ENCODE measurements at regions not wholly inside any gene's neighbourhood (a gene's known extent, or its start where the extent isn't known, plus 50 kb on each side); places are given as distances from the start of the nearest gene placed in this dataset.

DNA sequence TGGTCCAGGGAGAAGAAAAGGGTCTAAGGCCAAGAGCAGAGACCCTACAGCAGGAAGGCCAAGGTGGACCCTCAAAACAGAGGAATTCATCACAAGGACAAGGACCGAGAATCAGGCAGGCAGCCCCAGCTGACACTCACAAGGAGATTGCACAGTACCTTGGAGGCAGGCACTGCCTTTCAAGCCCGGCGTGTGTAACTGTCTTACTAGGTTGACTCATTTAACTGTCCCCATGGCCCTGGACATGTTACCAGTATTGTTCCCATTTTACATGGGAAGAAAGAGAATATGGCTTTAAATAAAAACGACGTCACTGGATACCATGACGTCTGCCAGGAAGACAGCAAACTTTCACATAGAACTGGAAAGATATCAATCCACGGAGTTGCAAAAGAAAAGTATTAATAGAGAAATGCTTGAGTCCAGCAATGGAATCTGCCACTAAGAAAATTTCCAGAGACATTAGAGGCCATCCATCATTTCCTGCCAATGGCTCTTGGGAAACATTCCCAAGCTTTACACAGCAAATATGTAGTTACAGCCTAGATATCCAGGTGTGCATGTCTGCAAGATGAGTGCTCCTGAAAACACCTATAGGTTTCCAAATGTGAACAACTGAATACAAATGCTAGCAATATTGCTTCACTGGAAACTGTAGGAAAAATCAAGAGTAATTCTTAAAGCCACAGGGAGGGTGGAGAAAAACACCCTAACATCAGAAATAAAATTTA lies 111.5 kb upstream of the RPS6KA2 start:
- no peak overlapping the region for H3K4me3 Mint-ChIP-seq
- Histone ChIP-seq H4K20me1 (ENCODE audit: insufficient read depth, low read length) (no peaks in the 10 kb centered on the region), H3K9ac (ENCODE audit: insufficient read depth, low read length, poor library complexity, severe bottlenecking) (no peak overlapping the region), H3K36me3 (replicated peaks in 1 of 2; ENCODE audit: control insufficient read depth in 1 of 2, insufficient read depth in 2 of 2, low read length in 2 of 2) (no peaks in the 10 kb centered on the region), H3K79me2 (ENCODE audit: insufficient read depth, low read length) (no peaks in the 10 kb centered on the region), H2AFZ (ENCODE audit: insufficient read depth, low read depth, low read length, poor library complexity, severe bottlenecking) (no peak overlapping the region), H3K27me3 (ENCODE audit: control insufficient read depth in 2 of 2, insufficient read depth in 2 of 2, low read length in 2 of 2) (no peaks in the 10 kb centered on the region), H3K9me3 (replicated peaks in 1 of 2; ENCODE audit: control insufficient read depth in 1 of 2, insufficient read depth in 1 of 2, low read length in 2 of 2) (no peaks in the 10 kb centered on the region), H3K4me2 (replicated peaks; ENCODE audit: extremely low read depth, low read length, poor library complexity, severe bottlenecking) (no peak overlapping the region), H3K4me1 (ENCODE audit: control insufficient read depth in 1 of 2, insufficient read depth in 2 of 2, low read length in 2 of 2) (no peaks in the 10 kb centered on the region), H3K4me3 (replicated peaks in 1 of 3; ENCODE audit: low read depth in 2 of 3, low read length in 3 of 3) (no peak overlapping the region), H3K27ac (ENCODE audit: low read depth in 1 of 2, low read length in 2 of 2) (no peak overlapping the region)
- H3K27ac Mint-ChIP-seq: no peak overlapping the region
- no peaks in the 10 kb centered on the region for H3K36me3 Mint-ChIP-seq
- no peaks in the 10 kb centered on the region for H3K9me3 Mint-ChIP-seq
- no peaks in the 10 kb centered on the region for H3K4me1 Mint-ChIP-seq
- peaks cover 0 to 1% (median 0%) of the 10 kb centered on the region in 3 donors for H3K27me3 Mint-ChIP-seq (ENCODE audit: low read depth in 3 of 3)
- DNase-seq: no peak
- TF ChIP-seq CTCF (IDR thresholded peaks at IDR 0.05): no peak
- 100% methylated on average over 3 of the region's 7 CpGs for WGBS (ENCODE audit: insufficient coverage)
- intact Hi-C loops (cut with micrococcal nuclease): no loop called here

GRCh38 chr6:166737261-166737660 lies 110.2 kb upstream of the RPS6KA2 start:
- H4K20me1 ChIP-seq (ENCODE audit: insufficient read depth, low read length): no peaks in the 10 kb centered on the region
- H3K36me3 ChIP-seq (replicated peaks in 1 of 2; ENCODE audit: control insufficient read depth in 1 of 2, insufficient read depth in 2 of 2, low read length in 2 of 2): no peaks in the 10 kb centered on the region
- no peaks in the 10 kb centered on the region for H3K9me3 ChIP-seq (replicated peaks in 1 of 2; ENCODE audit: control insufficient read depth in 1 of 2, insufficient read depth in 1 of 2, low read length in 2 of 2)
- H3K4me1 Mint-ChIP-seq: no peaks in the 10 kb centered on the region
- H3K27me3 ChIP-seq (ENCODE audit: control insufficient read depth in 2 of 2, insufficient read depth in 2 of 2, low read length in 2 of 2): no peaks in the 10 kb centered on the region
- H3K36me3 Mint-ChIP-seq: no peaks in the 10 kb centered on the region
- intact Hi-C loops (cut with micrococcal nuclease): no loop called here
- no peak overlapping the region for H2AFZ ChIP-seq (ENCODE audit: insufficient read depth, low read depth, low read length, poor library complexity, severe bottlenecking)
- no peak overlapping the region for H3K4me3 ChIP-seq (replicated peaks in 1 of 3; ENCODE audit: low read depth in 2 of 3, low read length in 3 of 3)
- H3K9ac ChIP-seq (ENCODE audit: insufficient read depth, low read length, poor library complexity, severe bottlenecking): no peak overlapping the region
- H3K4me1 ChIP-seq (ENCODE audit: control insufficient read depth in 1 of 2, insufficient read depth in 2 of 2, low read length in 2 of 2): no peaks in the 10 kb centered on the region
- H3K4me2 ChIP-seq (replicated peaks; ENCODE audit: extremely low read depth, low read length, poor library complexity, severe bottlenecking): no peak overlapping the region
- 100% methylated on average over 1 of the region's 7 CpGs for WGBS (ENCODE audit: insufficient coverage)
- H3K79me2 ChIP-seq (ENCODE audit: insufficient read depth, low read length): no peaks in the 10 kb centered on the region
- DNase-seq: no peak
- H3K9me3 Mint-ChIP-seq: no peaks in the 10 kb centered on the region
- peaks cover 0 to 3% (median 0%) of the 10 kb centered on the region in 3 donors for H3K27me3 Mint-ChIP-seq (ENCODE audit: low read depth in 3 of 3)
- H3K4me3 Mint-ChIP-seq: no peak overlapping the region
- no peak for TF ChIP-seq CTCF (IDR thresholded peaks at IDR 0.05)
- H3K27ac Mint-ChIP-seq: no peak overlapping the region
- no peak overlapping the region for H3K27ac ChIP-seq (ENCODE audit: low read depth in 1 of 2, low read length in 2 of 2)
